ENCODE measurements at regions not wholly inside any gene's neighbourhood (a gene's known extent, or its start where the extent isn't known, plus 50 kb on each side); places are given as distances from the start of the nearest gene placed in this dataset.

DNA sequence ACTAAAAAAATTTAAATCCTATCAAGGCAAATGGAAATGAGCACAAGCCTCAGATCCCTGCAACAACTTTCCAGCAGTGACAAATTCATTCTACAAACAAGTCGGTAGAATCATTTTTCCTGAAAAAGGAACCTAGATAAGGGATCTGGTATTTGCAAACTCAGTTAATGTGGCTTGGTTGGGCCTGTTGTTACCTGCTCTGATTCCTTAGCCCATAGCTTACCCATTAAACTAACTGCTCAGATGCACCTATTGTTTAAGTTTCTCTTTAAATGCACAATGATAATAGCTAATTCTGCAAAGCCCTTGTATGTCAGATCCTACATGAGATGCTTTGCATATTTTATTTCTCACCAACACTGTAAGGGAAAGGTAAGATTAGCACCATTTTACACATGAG is 377.4 kb upstream of the RGMA start (continued):
- TF ChIP-seq, protein P1, sequence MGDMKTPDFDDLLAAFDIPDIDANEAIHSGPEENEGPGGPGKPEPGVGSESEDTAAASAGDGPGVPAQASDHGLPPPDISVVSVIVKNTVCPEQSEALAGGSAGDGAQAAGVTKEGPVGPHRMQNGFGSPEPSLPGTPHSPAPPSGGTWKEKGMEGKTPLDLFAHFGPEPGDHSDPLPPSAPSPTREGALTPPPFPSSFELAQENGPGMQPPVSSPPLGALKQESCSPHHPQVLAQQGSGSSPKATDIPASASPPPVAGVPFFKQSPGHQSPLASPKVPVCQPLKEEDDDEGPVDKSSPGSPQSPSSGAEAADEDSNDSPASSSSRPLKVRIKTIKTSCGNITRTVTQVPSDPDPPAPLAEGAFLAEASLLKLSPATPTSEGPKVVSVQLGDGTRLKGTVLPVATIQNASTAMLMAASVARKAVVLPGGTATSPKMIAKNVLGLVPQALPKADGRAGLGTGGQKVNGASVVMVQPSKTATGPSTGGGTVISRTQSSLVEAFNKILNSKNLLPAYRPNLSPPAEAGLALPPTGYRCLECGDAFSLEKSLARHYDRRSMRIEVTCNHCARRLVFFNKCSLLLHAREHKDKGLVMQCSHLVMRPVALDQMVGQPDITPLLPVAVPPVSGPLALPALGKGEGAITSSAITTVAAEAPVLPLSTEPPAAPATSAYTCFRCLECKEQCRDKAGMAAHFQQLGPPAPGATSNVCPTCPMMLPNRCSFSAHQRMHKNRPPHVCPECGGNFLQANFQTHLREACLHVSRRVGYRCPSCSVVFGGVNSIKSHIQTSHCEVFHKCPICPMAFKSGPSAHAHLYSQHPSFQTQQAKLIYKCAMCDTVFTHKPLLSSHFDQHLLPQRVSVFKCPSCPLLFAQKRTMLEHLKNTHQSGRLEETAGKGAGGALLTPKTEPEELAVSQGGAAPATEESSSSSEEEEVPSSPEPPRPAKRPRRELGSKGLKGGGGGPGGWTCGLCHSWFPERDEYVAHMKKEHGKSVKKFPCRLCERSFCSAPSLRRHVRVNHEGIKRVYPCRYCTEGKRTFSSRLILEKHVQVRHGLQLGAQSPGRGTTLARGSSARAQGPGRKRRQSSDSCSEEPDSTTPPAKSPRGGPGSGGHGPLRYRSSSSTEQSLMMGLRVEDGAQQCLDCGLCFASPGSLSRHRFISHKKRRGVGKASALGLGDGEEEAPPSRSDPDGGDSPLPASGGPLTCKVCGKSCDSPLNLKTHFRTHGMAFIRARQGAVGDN (IDR thresholded peaks at IDR 0.05), result no peak
- no peak for TF ChIP-seq STAT1 (conservative IDR thresholded peaks at IDR 0.05)
- TF ChIP-seq YY1 (IDR thresholded peaks at IDR 0.05; ENCODE audit: low read depth, low read length), result no peak
- TF ChIP-seq GATAD2B (conservative IDR thresholded peaks at IDR 0.05; ENCODE audit: low read depth), result no peak
- TF ChIP-seq ZNF24 (IDR thresholded peaks at IDR 0.05), result no peak

DNA sequence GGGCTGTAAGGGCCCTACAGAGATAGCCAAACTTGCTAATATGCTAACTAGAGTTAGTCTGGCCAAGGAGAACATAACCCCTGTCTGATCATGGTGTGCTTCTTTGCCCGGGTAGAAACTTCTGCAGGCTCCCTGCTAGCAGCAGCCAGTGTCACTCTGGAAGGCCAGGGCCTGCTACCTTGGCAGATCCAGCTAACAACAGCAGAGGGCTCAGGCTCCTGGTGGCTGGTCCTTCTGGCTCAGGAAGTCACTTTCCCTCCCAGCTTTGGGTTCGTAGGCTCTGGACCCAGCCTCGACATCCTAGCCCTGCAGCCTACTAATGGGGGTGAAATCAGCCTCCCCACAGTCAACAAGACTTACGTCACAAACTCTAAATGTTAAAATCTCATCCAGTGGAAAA is 373.7 kb upstream of the RGMA start:
- ATAC-seq (no peak), FAIRE-seq (no peak), DNase-seq (ENCODE audit: low read depth, low spot score) (no peak)
- intact Hi-C loops (cut with micrococcal nuclease; ENCODE audit: unreplicated experiment) (no loop called here), in situ Hi-C loops (cut with MboI) (no loop called here)
- Histone ChIP-seq H3K9ac (ENCODE audit: control insufficient read depth, insufficient read depth, low read length) (no peak overlapping the region), H2AFZ (ENCODE audit: control insufficient read depth, low read depth, low read length) (no peak overlapping the region), H4K20me1 (ENCODE audit: control insufficient read depth, insufficient read depth) (no peaks in the 10 kb centered on the region), H3K9me3 (replicated peaks; ENCODE audit: control insufficient read depth, insufficient read depth, low read length) (no peaks in the 10 kb centered on the region), H3K27me3 (replicated peaks in 1 of 2; ENCODE audit: control insufficient read depth in 2 of 2, insufficient read depth in 2 of 2, low read length in 1 of 2) (no peaks in the 10 kb centered on the region; a peak in 1 of 4 replicates), H3K4me3 (no peak overlapping the region), H3K27ac (ENCODE audit: control insufficient read depth, insufficient read depth) (no peak overlapping the region), H3K4me2 (ENCODE audit: control insufficient read depth, insufficient read depth) (no peak overlapping the region), H3K36me3 (ENCODE audit: control insufficient read depth in 2 of 2, insufficient read depth in 2 of 2, low read length in 1 of 2) (no peaks in the 10 kb centered on the region), H3K4me1 (ENCODE audit: control insufficient read depth, insufficient read depth, low read length) (no peaks in the 10 kb centered on the region), H3K79me2 (ENCODE audit: control insufficient read depth, insufficient read depth, low read length) (no peaks in the 10 kb centered on the region)
- SMC1A ChIA-PET (ENCODE audit: uncharacterized antibody, unreplicated experiment), result no interaction called here
- CTCF ChIA-PET, result no interaction called here
- POLR2A ChIA-PET, result no interaction called here
- RAD21 ChIA-PET (ENCODE audit: unreplicated experiment), result no interaction called here
- BruUV-seq (replicated peaks), result no TSS peak
- 2% methylated on average over 4 of the region's 4 CpGs for WGBS (ENCODE audit: insufficient coverage, insufficient replicate concordance, low lambda C conversion rate, missing lambda C conversion rate)
- TF ChIP-seq CREM (IDR thresholded peaks at IDR 0.05; ENCODE audit: low read depth), result no peak
- no peak for TF ChIP-seq LARP7 (IDR thresholded peaks at IDR 0.05)
- no peak for TF ChIP-seq E2F4 (IDR thresholded peaks at IDR 0.05; ENCODE audit: low read depth, low read length)
- TF ChIP-seq, protein P2, sequence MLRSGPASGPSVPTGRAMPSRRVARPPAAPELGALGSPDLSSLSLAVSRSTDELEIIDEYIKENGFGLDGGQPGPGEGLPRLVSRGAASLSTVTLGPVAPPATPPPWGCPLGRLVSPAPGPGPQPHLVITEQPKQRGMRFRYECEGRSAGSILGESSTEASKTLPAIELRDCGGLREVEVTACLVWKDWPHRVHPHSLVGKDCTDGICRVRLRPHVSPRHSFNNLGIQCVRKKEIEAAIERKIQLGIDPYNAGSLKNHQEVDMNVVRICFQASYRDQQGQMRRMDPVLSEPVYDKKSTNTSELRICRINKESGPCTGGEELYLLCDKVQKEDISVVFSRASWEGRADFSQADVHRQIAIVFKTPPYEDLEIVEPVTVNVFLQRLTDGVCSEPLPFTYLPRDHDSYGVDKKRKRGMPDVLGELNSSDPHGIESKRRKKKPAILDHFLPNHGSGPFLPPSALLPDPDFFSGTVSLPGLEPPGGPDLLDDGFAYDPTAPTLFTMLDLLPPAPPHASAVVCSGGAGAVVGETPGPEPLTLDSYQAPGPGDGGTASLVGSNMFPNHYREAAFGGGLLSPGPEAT (IDR thresholded peaks at IDR 0.05; ENCODE audit: low read depth), result no peak
- TF ChIP-seq, protein P3, sequence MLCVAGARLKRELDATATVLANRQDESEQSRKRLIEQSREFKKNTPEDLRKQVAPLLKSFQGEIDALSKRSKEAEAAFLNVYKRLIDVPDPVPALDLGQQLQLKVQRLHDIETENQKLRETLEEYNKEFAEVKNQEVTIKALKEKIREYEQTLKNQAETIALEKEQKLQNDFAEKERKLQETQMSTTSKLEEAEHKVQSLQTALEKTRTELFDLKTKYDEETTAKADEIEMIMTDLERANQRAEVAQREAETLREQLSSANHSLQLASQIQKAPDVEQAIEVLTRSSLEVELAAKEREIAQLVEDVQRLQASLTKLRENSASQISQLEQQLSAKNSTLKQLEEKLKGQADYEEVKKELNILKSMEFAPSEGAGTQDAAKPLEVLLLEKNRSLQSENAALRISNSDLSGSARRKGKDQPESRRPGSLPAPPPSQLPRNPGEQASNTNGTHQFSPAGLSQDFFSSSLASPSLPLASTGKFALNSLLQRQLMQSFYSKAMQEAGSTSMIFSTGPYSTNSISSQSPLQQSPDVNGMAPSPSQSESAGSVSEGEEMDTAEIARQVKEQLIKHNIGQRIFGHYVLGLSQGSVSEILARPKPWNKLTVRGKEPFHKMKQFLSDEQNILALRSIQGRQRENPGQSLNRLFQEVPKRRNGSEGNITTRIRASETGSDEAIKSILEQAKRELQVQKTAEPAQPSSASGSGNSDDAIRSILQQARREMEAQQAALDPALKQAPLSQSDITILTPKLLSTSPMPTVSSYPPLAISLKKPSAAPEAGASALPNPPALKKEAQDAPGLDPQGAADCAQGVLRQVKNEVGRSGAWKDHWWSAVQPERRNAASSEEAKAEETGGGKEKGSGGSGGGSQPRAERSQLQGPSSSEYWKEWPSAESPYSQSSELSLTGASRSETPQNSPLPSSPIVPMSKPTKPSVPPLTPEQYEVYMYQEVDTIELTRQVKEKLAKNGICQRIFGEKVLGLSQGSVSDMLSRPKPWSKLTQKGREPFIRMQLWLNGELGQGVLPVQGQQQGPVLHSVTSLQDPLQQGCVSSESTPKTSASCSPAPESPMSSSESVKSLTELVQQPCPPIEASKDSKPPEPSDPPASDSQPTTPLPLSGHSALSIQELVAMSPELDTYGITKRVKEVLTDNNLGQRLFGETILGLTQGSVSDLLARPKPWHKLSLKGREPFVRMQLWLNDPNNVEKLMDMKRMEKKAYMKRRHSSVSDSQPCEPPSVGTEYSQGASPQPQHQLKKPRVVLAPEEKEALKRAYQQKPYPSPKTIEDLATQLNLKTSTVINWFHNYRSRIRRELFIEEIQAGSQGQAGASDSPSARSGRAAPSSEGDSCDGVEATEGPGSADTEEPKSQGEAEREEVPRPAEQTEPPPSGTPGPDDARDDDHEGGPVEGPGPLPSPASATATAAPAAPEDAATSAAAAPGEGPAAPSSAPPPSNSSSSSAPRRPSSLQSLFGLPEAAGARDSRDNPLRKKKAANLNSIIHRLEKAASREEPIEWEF (IDR thresholded peaks at IDR 0.05; ENCODE audit: insufficient replicate concordance, low read depth, low read length), result no peak
- TF ChIP-seq CREB1 (IDR thresholded peaks at IDR 0.05; ENCODE audit: low read depth), result no peak

Data from GM12878 (cell line).